ENCODE measurements at regions not wholly inside any gene's neighbourhood (a gene's known extent, or its start where the extent isn't known, plus 50 kb on each side); places are given as distances from the start of the nearest gene placed in this dataset.
A peak's percentile ranks its signal among the peaks of the same experiment; 100 is the strongest.

DNA sequence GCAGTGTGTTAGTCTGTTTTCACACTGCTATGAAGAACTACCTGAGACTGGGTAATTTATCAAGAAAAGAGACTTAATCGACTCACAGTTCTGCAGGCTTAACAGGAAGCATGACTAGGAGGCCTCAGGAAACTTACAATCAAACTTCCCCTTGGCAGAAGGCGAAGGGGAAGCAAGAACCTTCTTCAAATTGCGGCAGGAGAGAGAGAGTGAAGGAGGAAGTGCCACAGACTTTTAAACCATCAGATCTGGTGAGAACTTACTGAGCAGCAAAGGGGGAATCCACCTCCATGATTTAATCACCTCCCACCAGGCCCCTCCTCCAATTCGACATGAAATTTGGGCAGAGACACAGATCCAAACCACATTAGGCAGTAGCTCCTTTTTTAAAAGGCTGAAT, 59.2 kb upstream of the LEF1 start:
- DNase-seq (ENCODE audit: low spot score) = no peak
- WGBS (ENCODE audit: low lambda C conversion rate, missing lambda C conversion rate) = 78% methylated on average over 4 of the region's 4 CpGs
- no peak for TF ChIP-seq EZH2 (IDR thresholded peaks at IDR 0.05; ENCODE audit: borderline replicate concordance)
- TF ChIP-seq, protein P1, sequence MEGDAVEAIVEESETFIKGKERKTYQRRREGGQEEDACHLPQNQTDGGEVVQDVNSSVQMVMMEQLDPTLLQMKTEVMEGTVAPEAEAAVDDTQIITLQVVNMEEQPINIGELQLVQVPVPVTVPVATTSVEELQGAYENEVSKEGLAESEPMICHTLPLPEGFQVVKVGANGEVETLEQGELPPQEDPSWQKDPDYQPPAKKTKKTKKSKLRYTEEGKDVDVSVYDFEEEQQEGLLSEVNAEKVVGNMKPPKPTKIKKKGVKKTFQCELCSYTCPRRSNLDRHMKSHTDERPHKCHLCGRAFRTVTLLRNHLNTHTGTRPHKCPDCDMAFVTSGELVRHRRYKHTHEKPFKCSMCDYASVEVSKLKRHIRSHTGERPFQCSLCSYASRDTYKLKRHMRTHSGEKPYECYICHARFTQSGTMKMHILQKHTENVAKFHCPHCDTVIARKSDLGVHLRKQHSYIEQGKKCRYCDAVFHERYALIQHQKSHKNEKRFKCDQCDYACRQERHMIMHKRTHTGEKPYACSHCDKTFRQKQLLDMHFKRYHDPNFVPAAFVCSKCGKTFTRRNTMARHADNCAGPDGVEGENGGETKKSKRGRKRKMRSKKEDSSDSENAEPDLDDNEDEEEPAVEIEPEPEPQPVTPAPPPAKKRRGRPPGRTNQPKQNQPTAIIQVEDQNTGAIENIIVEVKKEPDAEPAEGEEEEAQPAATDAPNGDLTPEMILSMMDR (IDR thresholded peaks at IDR 0.05; ENCODE audit: poor library complexity) = no peak
- no peak for TF ChIP-seq EZH2phosphoT487 (IDR thresholded peaks at IDR 0.05; ENCODE audit: low read depth, severe bottlenecking, unreplicated experiment)
- H3K27me3 ChIP-seq = no peaks in the 10 kb centered on the region
- no peaks in the 10 kb centered on the region for H3K79me2 ChIP-seq
- no peaks in the 10 kb centered on the region for H3K9me2 ChIP-seq (replicated peaks; ENCODE audit: insufficient read depth)
- no peaks in the 10 kb centered on the region for H3K9me3 ChIP-seq (ENCODE audit: low read depth)
- H2AFZ ChIP-seq = no peak overlapping the region
- H3K4me3 ChIP-seq = no peak overlapping the region
- no peak overlapping the region for H3K27ac ChIP-seq
- H4K20me1 ChIP-seq (ENCODE audit: insufficient read depth, poor library complexity, severe bottlenecking) = no peaks in the 10 kb centered on the region
- no peaks in the 10 kb centered on the region for H3K4me1 ChIP-seq (ENCODE audit: insufficient read depth)
- no peak overlapping the region for H3K4me2 ChIP-seq
- H3K36me3 ChIP-seq (replicated peaks; ENCODE audit: insufficient read depth, low read depth) = no peaks in the 10 kb centered on the region

DNA sequence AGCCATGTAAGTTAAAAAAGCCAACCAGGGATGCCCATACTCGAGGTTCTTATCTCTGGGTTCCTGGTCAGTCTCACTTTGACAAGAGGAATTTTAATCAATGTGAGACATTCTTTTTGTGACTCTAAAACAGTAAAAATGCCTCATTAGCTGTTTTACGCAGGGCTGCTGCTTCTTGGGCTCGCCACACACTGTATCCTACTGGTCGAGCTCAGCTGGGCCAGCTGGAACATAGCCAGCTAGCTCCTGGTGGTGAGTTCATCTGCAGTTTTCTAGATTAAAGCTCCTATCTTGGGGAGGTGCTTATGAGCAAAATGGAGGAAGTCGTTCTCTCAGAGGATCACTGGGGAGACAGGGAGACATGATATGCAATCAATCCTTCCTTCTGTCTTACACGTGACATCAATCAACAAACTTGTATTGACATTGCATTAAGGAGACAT, 55.9 kb upstream of the LEF1 start:
- no peaks in the 10 kb centered on the region for H3K36me3 ChIP-seq (replicated peaks; ENCODE audit: insufficient read depth, low read depth)
- TF ChIP-seq, protein P1 (IDR thresholded peaks at IDR 0.05; ENCODE audit: poor library complexity) = no peak
- TF ChIP-seq EZH2 (IDR thresholded peaks at IDR 0.05; ENCODE audit: borderline replicate concordance) (no peak), EZH2phosphoT487 (IDR thresholded peaks at IDR 0.05; ENCODE audit: low read depth, severe bottlenecking, unreplicated experiment) (no peak)
- H4K20me1 ChIP-seq (ENCODE audit: insufficient read depth, poor library complexity, severe bottlenecking) = no peaks in the 10 kb centered on the region
- no peak overlapping the region for H3K27ac ChIP-seq
- no peaks in the 10 kb centered on the region for H3K79me2 ChIP-seq
- H3K27me3 ChIP-seq = no peaks in the 10 kb centered on the region
- H3K4me3 ChIP-seq = no peak overlapping the region
- 37% methylated on average over 6 of the region's 6 CpGs for WGBS (ENCODE audit: low lambda C conversion rate, missing lambda C conversion rate)
- H3K4me1 ChIP-seq (ENCODE audit: insufficient read depth) = no peaks in the 10 kb centered on the region
- no peaks in the 10 kb centered on the region for H3K9me3 ChIP-seq (ENCODE audit: low read depth)
- H2AFZ ChIP-seq = no peak overlapping the region
- DNase-seq (ENCODE audit: low spot score) = peak; percentile 62
- H3K4me2 ChIP-seq = no peak overlapping the region
- no peaks in the 10 kb centered on the region for H3K9me2 ChIP-seq (replicated peaks; ENCODE audit: insufficient read depth)

DNA sequence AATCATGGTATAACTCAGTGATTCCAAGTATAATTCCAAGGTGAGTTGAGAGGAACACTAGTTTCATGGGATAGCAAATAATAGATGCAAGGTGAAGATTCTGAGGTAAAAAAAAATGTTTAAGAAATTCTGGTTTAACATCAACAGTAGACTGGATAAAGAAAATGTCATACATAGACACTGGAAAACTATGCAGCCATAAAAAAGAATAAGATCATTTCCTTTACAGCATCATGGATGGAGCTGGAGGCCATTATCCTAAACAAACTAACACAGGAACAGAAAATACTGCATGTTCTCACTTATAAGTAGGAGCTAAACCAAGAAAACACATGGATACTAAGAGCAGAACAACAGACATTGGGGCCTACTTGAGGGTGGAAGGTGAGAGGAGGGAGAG, 54.6 kb upstream of the LEF1 start:
- H3K36me3 ChIP-seq (replicated peaks; ENCODE audit: insufficient read depth, low read depth) = no peaks in the 10 kb centered on the region
- no peak overlapping the region for H3K4me2 ChIP-seq
- no peaks in the 10 kb centered on the region for H3K9me2 ChIP-seq (replicated peaks; ENCODE audit: insufficient read depth)
- no peaks in the 10 kb centered on the region for H3K9me3 ChIP-seq (ENCODE audit: low read depth)
- no peak overlapping the region for H3K4me3 ChIP-seq
- no peak for DNase-seq (ENCODE audit: low spot score)
- no peak overlapping the region for H3K27ac ChIP-seq
- no peaks in the 10 kb centered on the region for H4K20me1 ChIP-seq (ENCODE audit: insufficient read depth, poor library complexity, severe bottlenecking)
- no peak overlapping the region for H2AFZ ChIP-seq
- H3K79me2 ChIP-seq = no peaks in the 10 kb centered on the region
- no peaks in the 10 kb centered on the region for H3K27me3 ChIP-seq
- no peaks in the 10 kb centered on the region for H3K4me1 ChIP-seq (ENCODE audit: insufficient read depth)
- TF ChIP-seq EZH2 (IDR thresholded peaks at IDR 0.05; ENCODE audit: borderline replicate concordance) = no peak

DNA sequence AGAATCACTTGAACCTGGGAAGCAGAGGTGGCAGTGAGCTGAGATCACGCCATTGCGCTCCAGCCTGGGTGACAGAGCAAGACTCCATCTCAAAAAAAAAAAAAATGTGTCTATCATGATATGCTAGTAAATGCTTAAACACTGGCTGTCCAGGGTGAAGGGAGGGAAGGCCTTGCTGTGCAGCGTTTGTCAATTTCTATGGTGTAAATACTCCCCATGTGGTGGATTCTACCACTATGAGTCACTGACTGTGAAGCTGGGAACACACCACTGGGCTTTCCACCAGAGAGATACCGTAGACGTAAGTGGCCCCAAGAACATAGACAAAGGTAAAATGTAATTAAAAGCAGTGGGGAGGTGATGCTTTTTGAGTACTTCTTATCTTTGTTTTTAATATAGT, 51.3 kb upstream of the LEF1 start:
- no peaks in the 10 kb centered on the region for H3K9me3 ChIP-seq (ENCODE audit: low read depth)
- H3K27ac ChIP-seq = no peak overlapping the region
- H3K4me1 ChIP-seq (ENCODE audit: insufficient read depth) = no peaks in the 10 kb centered on the region
- no peaks in the 10 kb centered on the region for H4K20me1 ChIP-seq (ENCODE audit: insufficient read depth, poor library complexity, severe bottlenecking)
- H3K36me3 ChIP-seq (replicated peaks; ENCODE audit: insufficient read depth, low read depth) = no peaks in the 10 kb centered on the region
- TF ChIP-seq EZH2 (IDR thresholded peaks at IDR 0.05; ENCODE audit: borderline replicate concordance) = no peak
- TF ChIP-seq, protein P1 (IDR thresholded peaks at IDR 0.05; ENCODE audit: poor library complexity) = no peak
- TF ChIP-seq EZH2phosphoT487 (IDR thresholded peaks at IDR 0.05; ENCODE audit: low read depth, severe bottlenecking, unreplicated experiment) = no peak
- 90% methylated on average over 5 of the region's 5 CpGs for WGBS (ENCODE audit: low lambda C conversion rate, missing lambda C conversion rate)
- no peaks in the 10 kb centered on the region for H3K27me3 ChIP-seq
- H3K4me3 ChIP-seq = no peak overlapping the region
- H3K4me2 ChIP-seq = no peak overlapping the region
- no peak for DNase-seq (ENCODE audit: low spot score)
- no peaks in the 10 kb centered on the region for H3K9me2 ChIP-seq (replicated peaks; ENCODE audit: insufficient read depth)
- no peaks in the 10 kb centered on the region for H3K79me2 ChIP-seq
- no peak overlapping the region for H2AFZ ChIP-seq
